ENCODE measurements at regions not wholly inside any gene's neighbourhood (a gene's known extent, or its start where the extent isn't known, plus 50 kb on each side); places are given as distances from the start of the nearest gene placed in this dataset.

GRCh38 chr9:103942200-103942599, 151.9 kb upstream of the SMC2 start:
- no peaks in the 10 kb centered on the region for H3K4me1 ChIP-seq (ENCODE audit: control insufficient read depth, extremely low read depth, insufficient read depth, low read length)
- no peaks in the 10 kb centered on the region for H3K9me1 ChIP-seq (ENCODE audit: control insufficient read depth, extremely low read depth, insufficient read depth, low read length)
- no peak overlapping the region for H3K27ac ChIP-seq (ENCODE audit: control insufficient read depth, insufficient read depth, low read length)
- DNase-seq (ENCODE audit: low read depth, low spot score) (no peak), FAIRE-seq (no peak)
- dilution Hi-C loops (cut with MboI; ENCODE audit: extremely low pct_ligation_motif_present, low sequenced_read_pairs) = no loop called here
- no peak overlapping the region for H3K9ac ChIP-seq (ENCODE audit: control insufficient read depth, extremely low read depth, insufficient read depth, low read length)
- H3K36me3 ChIP-seq (ENCODE audit: control insufficient read depth in 2 of 2, extremely low read depth in 1 of 2, insufficient read depth in 2 of 2, low read length in 2 of 2) = no peaks in the 10 kb centered on the region
- H3K79me2 ChIP-seq (ENCODE audit: control insufficient read depth, insufficient read depth, low read length) = no peaks in the 10 kb centered on the region
- H2AFZ ChIP-seq (ENCODE audit: control insufficient read depth, low read length) = no peak overlapping the region
- TF ChIP-seq, protein P1, sequence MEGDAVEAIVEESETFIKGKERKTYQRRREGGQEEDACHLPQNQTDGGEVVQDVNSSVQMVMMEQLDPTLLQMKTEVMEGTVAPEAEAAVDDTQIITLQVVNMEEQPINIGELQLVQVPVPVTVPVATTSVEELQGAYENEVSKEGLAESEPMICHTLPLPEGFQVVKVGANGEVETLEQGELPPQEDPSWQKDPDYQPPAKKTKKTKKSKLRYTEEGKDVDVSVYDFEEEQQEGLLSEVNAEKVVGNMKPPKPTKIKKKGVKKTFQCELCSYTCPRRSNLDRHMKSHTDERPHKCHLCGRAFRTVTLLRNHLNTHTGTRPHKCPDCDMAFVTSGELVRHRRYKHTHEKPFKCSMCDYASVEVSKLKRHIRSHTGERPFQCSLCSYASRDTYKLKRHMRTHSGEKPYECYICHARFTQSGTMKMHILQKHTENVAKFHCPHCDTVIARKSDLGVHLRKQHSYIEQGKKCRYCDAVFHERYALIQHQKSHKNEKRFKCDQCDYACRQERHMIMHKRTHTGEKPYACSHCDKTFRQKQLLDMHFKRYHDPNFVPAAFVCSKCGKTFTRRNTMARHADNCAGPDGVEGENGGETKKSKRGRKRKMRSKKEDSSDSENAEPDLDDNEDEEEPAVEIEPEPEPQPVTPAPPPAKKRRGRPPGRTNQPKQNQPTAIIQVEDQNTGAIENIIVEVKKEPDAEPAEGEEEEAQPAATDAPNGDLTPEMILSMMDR (optimal IDR thresholded peaks at IDR 0.05 in 1 of 3, IDR thresholded peaks at IDR 0.05 in 1 of 3, conservative IDR thresholded peaks at IDR 0.05 in 1 of 3; ENCODE audit: extremely low read depth in 1 of 3, insufficient read depth in 2 of 3, low read length in 3 of 3) = no peak
- H3K9me3 ChIP-seq (ENCODE audit: control insufficient read depth, low read depth, low read length) = no peaks in the 10 kb centered on the region
- no peak overlapping the region for H3K4me2 ChIP-seq (ENCODE audit: control insufficient read depth, extremely low read depth, insufficient read depth, low read depth, low read length)
- H3K27me3 ChIP-seq (ENCODE audit: control insufficient read depth, extremely low read depth, insufficient read depth, low read length) = no peaks in the 10 kb centered on the region
- H3K4me3 ChIP-seq (ENCODE audit: control insufficient read depth in 2 of 3, extremely low read depth in 1 of 3, insufficient read depth in 2 of 3, low read depth in 1 of 3, low read length in 3 of 3) = no peak overlapping the region
- H4K20me1 ChIP-seq (ENCODE audit: control insufficient read depth, extremely low read depth, insufficient read depth, low read length) = no peaks in the 10 kb centered on the region

- no peak overlapping the region for H3K27ac ChIP-seq (ENCODE audit: control insufficient read depth, insufficient read depth, low read length)
- no peak overlapping the region for H3K4me3 ChIP-seq (ENCODE audit: control insufficient read depth in 2 of 3, extremely low read depth in 1 of 3, insufficient read depth in 2 of 3, low read depth in 1 of 3, low read length in 3 of 3)
- H3K27me3 ChIP-seq (ENCODE audit: control insufficient read depth, extremely low read depth, insufficient read depth, low read length) = no peaks in the 10 kb centered on the region
- no peaks in the 10 kb centered on the region for H3K79me2 ChIP-seq (ENCODE audit: control insufficient read depth, insufficient read depth, low read length)
- DNase-seq (ENCODE audit: low read depth, low spot score) = no peak
- H3K4me2 ChIP-seq (ENCODE audit: control insufficient read depth, extremely low read depth, insufficient read depth, low read depth, low read length) = no peak overlapping the region
- TF ChIP-seq, protein P1 (optimal IDR thresholded peaks at IDR 0.05 in 1 of 3, IDR thresholded peaks at IDR 0.05 in 1 of 3, conservative IDR thresholded peaks at IDR 0.05 in 1 of 3; ENCODE audit: extremely low read depth in 1 of 3, insufficient read depth in 2 of 3, low read length in 3 of 3) = no peak
- no peak for TF ChIP-seq EZH2 (IDR thresholded peaks at IDR 0.05; ENCODE audit: low read length)
- no peak overlapping the region for H3K9ac ChIP-seq (ENCODE audit: control insufficient read depth, extremely low read depth, insufficient read depth, low read length)
- dilution Hi-C loops (cut with MboI; ENCODE audit: extremely low pct_ligation_motif_present, low sequenced_read_pairs) = no loop called here
- no peak overlapping the region for H2AFZ ChIP-seq (ENCODE audit: control insufficient read depth, low read length)
- no peaks in the 10 kb centered on the region for H3K9me3 ChIP-seq (ENCODE audit: control insufficient read depth, low read depth, low read length)
- H3K9me1 ChIP-seq (ENCODE audit: control insufficient read depth, extremely low read depth, insufficient read depth, low read length) = no peaks in the 10 kb centered on the region
- FAIRE-seq = no peak
- no peaks in the 10 kb centered on the region for H3K36me3 ChIP-seq (ENCODE audit: control insufficient read depth in 2 of 2, extremely low read depth in 1 of 2, insufficient read depth in 2 of 2, low read length in 2 of 2)
- H4K20me1 ChIP-seq (ENCODE audit: control insufficient read depth, extremely low read depth, insufficient read depth, low read length) = no peaks in the 10 kb centered on the region
- no peaks in the 10 kb centered on the region for H3K4me1 ChIP-seq (ENCODE audit: control insufficient read depth, extremely low read depth, insufficient read depth, low read length)
Measured at GRCh38 chr9:103942651-103943050, 151.5 kb upstream of the SMC2 start.

All from keratinocyte (primary cell).